Colonic mucosa (tissue), 4 donors: ENCODE measurements at regions not wholly inside any gene's neighbourhood (a gene's known extent, or its start where the extent isn't known, plus 50 kb on each side); places are given as distances from the start of the nearest gene placed in this dataset.

Experiments used
- DNase-seq: peaks from one replicate; pipeline ENCODE4 v3.0.0-alpha.2; 2020
- H3K27ac ChIP-seq: fragments of 200-600 bp; one replicate; pipeline ENCODE4 v1.8.0; 2021
- H3K27me3 ChIP-seq: fragments of 200-600 bp; one replicate; pipeline ENCODE4 v1.8.0; 2021
- H3K36me3 ChIP-seq: fragments of 200-600 bp; one replicate; pipeline ENCODE4 v1.8.0; 2021
- H3K4me1 ChIP-seq: fragments of 200-600 bp; one replicate; pipeline ENCODE4 v1.8.0; 2021; ENCODE audit warnings: mild to moderate bottlenecking
- H3K4me3 ChIP-seq: fragments of 200-600 bp; one replicate; pipeline ENCODE4 v1.8.0; 2021
- H3K9ac ChIP-seq, 2 donors: one replicate each; pipeline ENCODE4 v1.7.0; 2013; ENCODE audit warnings: control low read depth in 2 of 2, low read depth in 2 of 2, low read length in 2 of 2
- H3K9me3 ChIP-seq: fragments of 200-600 bp; one replicate; pipeline ENCODE4 v1.8.0; 2021
- intact Hi-C: fragments of 100-400 bp; cut with DNase I; formaldehyde crosslinking; loops from one replicate; pipeline ENCODE4 v1.14.1; 2022
- TF ChIP-seq, protein P1 (sequence below): fragments of 200-600 bp; IDR thresholded peaks from one replicate; pipeline ENCODE4 v1.8.0; 2022; ENCODE audit warnings: antibody characterized with exemption, mild to moderate bottlenecking
- donor health status: healthy.
- donor health status: DM: no; HTN: no; CAD: no.
- donor health status: DM: no; HTN: no; CAD: no.

DNA sequence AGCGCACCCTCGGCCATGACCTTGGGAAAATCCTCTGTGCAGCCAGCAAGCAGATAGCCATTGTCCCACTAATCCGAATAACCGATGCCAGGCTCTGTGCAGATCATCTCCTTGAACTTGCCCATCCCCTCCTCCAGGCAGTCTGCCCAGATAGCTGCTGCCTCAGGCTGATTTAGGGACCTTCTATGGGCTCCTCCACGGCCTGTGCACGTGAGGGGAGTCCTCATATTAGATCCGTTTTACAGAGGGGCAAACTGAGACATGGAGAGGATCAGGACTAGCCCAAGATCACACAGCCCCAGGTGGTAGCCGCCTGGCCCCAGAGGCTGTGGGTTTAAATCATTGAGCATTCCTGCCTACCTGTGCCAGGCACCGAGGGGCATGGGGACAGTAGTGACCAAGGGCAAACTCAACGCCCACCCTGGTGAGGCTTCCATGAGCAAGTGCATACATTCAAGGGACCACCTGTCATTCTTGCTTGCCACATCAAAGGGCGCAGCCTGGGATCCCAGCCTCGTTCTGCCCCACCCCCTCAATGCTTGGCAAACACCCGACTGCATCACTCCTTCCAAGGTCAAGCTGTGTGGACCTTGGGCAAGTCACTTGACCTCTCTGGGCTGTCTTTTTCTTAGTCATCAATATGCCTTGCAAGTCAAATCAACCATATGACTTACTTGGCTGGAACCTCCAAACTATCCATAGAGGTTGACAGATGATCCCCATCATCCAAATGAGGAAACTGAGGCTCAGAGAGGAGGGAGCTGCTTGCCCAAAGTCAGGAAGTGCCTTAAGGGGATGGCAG is 131.6 kb downstream of the MN1 start:
- Histone ChIP-seq H3K4me3 (no peak overlapping the region), H3K9me3 (no peaks in the 10 kb centered on the region), H3K36me3 (no peaks in the 10 kb centered on the region), H3K4me1 (peaks cover 4% of the 10 kb centered on the region), H3K27me3 (no peaks in the 10 kb centered on the region), H3K9ac (no peak overlapping the region), H3K27ac (no peak overlapping the region)
- TF ChIP-seq, protein P1, sequence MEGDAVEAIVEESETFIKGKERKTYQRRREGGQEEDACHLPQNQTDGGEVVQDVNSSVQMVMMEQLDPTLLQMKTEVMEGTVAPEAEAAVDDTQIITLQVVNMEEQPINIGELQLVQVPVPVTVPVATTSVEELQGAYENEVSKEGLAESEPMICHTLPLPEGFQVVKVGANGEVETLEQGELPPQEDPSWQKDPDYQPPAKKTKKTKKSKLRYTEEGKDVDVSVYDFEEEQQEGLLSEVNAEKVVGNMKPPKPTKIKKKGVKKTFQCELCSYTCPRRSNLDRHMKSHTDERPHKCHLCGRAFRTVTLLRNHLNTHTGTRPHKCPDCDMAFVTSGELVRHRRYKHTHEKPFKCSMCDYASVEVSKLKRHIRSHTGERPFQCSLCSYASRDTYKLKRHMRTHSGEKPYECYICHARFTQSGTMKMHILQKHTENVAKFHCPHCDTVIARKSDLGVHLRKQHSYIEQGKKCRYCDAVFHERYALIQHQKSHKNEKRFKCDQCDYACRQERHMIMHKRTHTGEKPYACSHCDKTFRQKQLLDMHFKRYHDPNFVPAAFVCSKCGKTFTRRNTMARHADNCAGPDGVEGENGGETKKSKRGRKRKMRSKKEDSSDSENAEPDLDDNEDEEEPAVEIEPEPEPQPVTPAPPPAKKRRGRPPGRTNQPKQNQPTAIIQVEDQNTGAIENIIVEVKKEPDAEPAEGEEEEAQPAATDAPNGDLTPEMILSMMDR: no peak
- DNase-seq: no peak
- intact Hi-C loops: no loop called here

DNA sequence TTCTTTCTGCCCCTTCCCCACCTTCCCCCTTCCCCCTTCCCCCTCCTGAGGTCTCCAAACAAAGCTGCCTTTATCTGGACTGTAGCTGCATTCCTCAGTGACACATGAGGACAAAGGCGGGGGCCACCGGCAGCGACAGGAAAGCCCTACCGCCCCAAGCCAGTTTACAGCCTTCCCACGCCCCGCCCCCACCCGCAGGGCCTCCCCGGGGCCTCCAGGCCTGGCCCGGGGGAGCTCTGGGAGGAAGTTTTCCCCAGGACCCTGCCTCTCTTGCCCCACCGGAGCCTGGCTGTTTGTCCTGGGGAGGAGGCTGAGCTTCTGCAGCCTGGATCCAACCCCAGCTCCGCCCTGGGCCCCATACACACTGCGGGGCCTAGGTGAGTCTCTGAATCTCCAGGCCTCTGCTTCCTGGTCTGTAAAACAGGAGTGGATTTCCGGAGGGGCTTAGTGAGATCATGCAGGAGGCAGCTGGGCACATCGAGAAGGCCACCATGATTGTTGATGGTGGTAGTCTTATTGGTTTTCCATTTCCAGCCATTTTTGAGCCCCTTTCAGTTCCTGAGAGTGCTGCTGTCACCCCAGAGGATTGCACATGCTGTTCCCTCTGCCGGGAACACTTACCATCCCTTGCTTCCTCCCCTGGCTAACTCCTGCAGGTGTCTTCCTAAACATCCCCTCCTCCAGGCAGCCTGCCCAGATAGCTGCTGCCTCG is 130.7 kb downstream of the MN1 start:
- H3K4me3 ChIP-seq: no peak overlapping the region
- no peaks in the 10 kb centered on the region for H3K36me3 ChIP-seq
- H3K27me3 ChIP-seq: no peaks in the 10 kb centered on the region
- TF ChIP-seq, protein P1: no peak
- H3K9ac ChIP-seq: no peak overlapping the region
- intact Hi-C loops: no loop called here
- H3K9me3 ChIP-seq: no peaks in the 10 kb centered on the region
- no peak for DNase-seq
- H3K27ac ChIP-seq: no peak overlapping the region
- H3K4me1 ChIP-seq: peaks cover 4% of the 10 kb centered on the region

DNA sequence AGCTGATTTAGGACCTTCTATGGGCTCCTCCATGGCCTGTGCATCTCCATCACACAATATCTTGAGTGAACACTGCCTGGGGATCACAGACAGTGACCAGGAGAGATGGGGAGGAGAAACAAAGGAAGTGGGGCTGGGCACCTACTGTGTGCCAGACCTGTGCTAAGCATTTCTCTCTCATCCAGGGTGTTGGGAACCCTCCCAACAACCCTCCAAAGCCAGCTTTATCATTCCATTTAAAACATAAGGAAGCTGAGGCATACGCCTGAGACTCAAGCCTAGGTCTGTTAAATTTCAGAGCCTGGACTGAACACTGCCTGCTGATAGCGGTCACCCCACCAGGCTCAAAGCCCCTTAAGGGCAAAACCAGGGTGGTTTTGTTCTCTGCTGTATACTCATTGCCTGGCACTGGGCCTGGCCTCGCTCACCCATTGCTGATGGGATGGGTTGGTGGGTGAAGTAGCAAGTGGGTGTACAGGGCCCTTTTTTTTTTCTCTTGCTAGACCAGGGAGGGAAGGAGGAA is 130.1 kb downstream of the MN1 start:
- Histone ChIP-seq H3K27me3 (no peaks in the 10 kb centered on the region), H3K4me3 (no peak overlapping the region), H3K9ac (no peak overlapping the region), H3K9me3 (no peaks in the 10 kb centered on the region), H3K27ac (no peak overlapping the region), H3K4me1 (peaks cover 4% of the 10 kb centered on the region), H3K36me3 (no peaks in the 10 kb centered on the region)
- DNase-seq: no peak
- TF ChIP-seq, protein P1: no peak
- intact Hi-C loops: no loop called here

DNA sequence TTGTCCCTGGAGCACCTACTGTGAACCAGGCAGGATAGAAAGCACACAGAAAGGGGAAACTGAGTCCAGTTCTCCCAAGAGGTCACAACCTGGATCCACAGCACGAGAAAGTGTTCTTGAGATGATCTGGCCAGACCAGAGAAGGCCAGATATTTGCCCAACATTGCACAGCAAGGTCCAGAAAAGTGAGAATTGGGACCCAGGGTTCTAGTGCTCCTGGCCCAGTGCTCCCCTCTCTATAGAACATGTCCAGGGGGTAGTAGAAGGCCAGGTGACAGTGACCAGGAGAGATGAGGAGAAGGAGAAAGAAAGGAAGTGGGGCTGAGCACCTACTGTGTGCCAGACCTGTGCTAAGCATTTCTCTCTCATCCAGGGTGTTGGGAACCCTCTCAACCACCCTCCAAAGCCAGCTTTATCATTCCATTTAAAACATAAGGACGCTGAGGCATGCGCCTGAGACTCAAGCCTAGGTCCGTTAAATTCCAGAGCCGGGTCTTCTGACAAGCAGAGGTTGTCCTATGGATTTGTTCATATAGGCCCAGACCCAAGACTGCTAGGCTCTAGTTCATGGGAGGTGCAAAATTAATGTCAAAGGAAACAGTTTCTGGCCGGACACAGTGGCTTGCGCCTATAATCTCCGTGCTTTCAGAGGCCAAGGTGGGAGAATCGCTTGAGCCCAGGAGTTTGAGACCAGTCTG is 128.7 kb downstream of the MN1 start:
- no peak for DNase-seq
- intact Hi-C loops: no loop called here
- H3K27ac ChIP-seq: no peak overlapping the region
- no peak overlapping the region for H3K4me3 ChIP-seq
- H3K36me3 ChIP-seq: no peaks in the 10 kb centered on the region
- H3K27me3 ChIP-seq: no peaks in the 10 kb centered on the region
- H3K9me3 ChIP-seq: no peaks in the 10 kb centered on the region
- no peak overlapping the region for H3K9ac ChIP-seq
- TF ChIP-seq, protein P1: no peak
- peaks cover 4% of the 10 kb centered on the region for H3K4me1 ChIP-seq

DNA sequence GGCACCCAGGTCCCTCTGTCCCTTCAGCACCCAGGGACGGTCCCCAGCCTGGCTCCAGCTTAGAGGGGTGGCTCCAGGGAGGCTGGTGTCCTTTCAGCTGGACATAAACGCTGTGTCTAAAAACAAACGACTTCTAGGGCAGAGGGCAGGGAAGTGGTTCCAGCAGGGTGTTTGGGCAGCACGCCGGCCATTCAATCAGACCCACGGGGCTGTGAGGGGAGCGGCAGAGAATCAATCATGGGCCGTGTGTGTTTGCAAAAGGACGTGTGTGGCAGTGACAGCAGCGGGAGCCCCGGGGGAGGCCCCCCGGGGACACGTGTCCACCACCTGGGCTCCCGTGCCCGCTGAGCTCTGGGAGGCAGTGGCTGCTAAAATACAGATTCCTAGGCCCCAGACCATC is 127.7 kb downstream of the MN1 start:
- no peaks in the 10 kb centered on the region for H3K9me3 ChIP-seq
- H3K36me3 ChIP-seq: no peaks in the 10 kb centered on the region
- peaks cover 4% of the 10 kb centered on the region for H3K4me1 ChIP-seq
- no peak for DNase-seq
- intact Hi-C loops: no loop called here
- no peaks in the 10 kb centered on the region for H3K27me3 ChIP-seq
- no peak overlapping the region for H3K27ac ChIP-seq
- H3K4me3 ChIP-seq: no peak overlapping the region
- H3K9ac ChIP-seq: no peak overlapping the region
- TF ChIP-seq, protein P1: no peak
